GM23338 (cell line): ENCODE measurements at regions not wholly inside any gene's neighbourhood (a gene's known extent, or its start where the extent isn't known, plus 50 kb on each side); places are given as distances from the start of the nearest gene placed in this dataset.

Experiments used
- CTCF ChIP-seq, 2 experiments: fragments of 200-600 bp in 1 of 2; sonication (generic) in 1 of 2; conservative IDR thresholded peaks; 2 replicates each; pipeline versions ENCODE4 v1.5.1 to v1.6.1; 2016 to 2017; ENCODE audit warnings: antibody characterized with exemption in 2 of 2, low read depth in 2 of 2, mild to moderate bottlenecking in 2 of 2, moderate library complexity in 1 of 2
- NANOG ChIP-seq: IDR thresholded peaks from 2 replicates; pipeline ENCODE4 v1.6.1; 2016; ENCODE audit warnings: antibody characterized with exemption, borderline replicate concordance
- POLR2AphosphoS5 ChIP-seq: IDR thresholded peaks from 2 replicates; pipeline ENCODE4 v1.6.1; 2016; ENCODE audit warnings: antibody characterized with exemption, low read depth
- REST ChIP-seq: IDR thresholded peaks from one replicate; pipeline ENCODE4 v1.6.1; 2018; ENCODE audit warnings: antibody characterized with exemption; ENCODE audit not compliant: unreplicated experiment
- ZNF331 ChIP-seq: fragments of 250-450 bp; sonication (Bioruptor Pico); IDR thresholded peaks from 2 replicates; pipeline ENCODE4 v1.5.0; 2020; ENCODE audit warnings: low read depth, mild to moderate bottlenecking, moderate library complexity
- ZNF462 ChIP-seq: fragments of 250-450 bp; sonication (Bioruptor Pico); IDR thresholded peaks from 2 replicates; pipeline ENCODE4 v1.5.0; 2020; ENCODE audit warnings: mild to moderate bottlenecking, moderate library complexity

- TF ChIP-seq ZNF462 (CRISPR knock-in tag) (no peak), POLR2AphosphoS5 (no peak), REST (no peak), CTCF (conservative IDR thresholded peaks at IDR 0.05; ENCODE audit: low read depth in 2 of 2) (no peak), NANOG (no peak), ZNF331 (no peak)
Measured at GRCh38 chr3:157786618-157787017, 283.4 kb upstream of the VEPH1 start (continued).
